MCF 10A (cell line): ENCODE measurements at regions not wholly inside any gene's neighbourhood (a gene's known extent, or its start where the extent isn't known, plus 50 kb on each side); places are given as distances from the start of the nearest gene placed in this dataset.

Experiments used
- BruUV-seq: library from RNA; stranded (reverse); fragments of 400-500 nt; replicated peaks from 2 replicates; lab custom pipeline; 2021; lab: Mats Ljungman, UMichigan
- CTCF ChIA-PET: fragments of 300-600 bp; sonication (Branson Sonifier 250); formaldehyde crosslinking; extraction: SDS; loops from one replicate; lab custom pipeline; 2021; ENCODE audit warnings: antibody characterized with exemption, inconsistent platforms; lab: Yijun Ruan, JAX
- POLR2A ChIA-PET: fragments of 300-600, 350-650 bp; sonication (Branson Sonifier 250); formaldehyde crosslinking; extraction: SDS; loops from one replicate; lab custom pipeline; 2020; ENCODE audit warnings: antibody characterized with exemption, inconsistent platforms; lab: Yijun Ruan, JAX
- DNase-seq: peaks from one replicate; pipeline ENCODE4 v3.0.0-alpha.2; 2018; ENCODE audit not compliant: unreplicated experiment
- H3K27ac Mint-ChIP-seq: one replicate; pipeline ENCODE4 v1.8.0; 2022; ENCODE audit warnings: mild to moderate bottlenecking, low read depth, mixed read lengths; ENCODE audit not compliant: unreplicated experiment
- H3K27me3 Mint-ChIP-seq: one replicate; pipeline ENCODE4 v1.8.0; 2022; ENCODE audit warnings: mixed read lengths; ENCODE audit not compliant: insufficient read depth, unreplicated experiment
- H3K36me3 Mint-ChIP-seq: one replicate; pipeline ENCODE4 v1.8.0; 2022; ENCODE audit warnings: mild to moderate bottlenecking, moderate library complexity, mixed read lengths; ENCODE audit not compliant: insufficient read depth, unreplicated experiment
- H3K4me1 Mint-ChIP-seq: one replicate; pipeline ENCODE4 v1.8.0; 2022; ENCODE audit warnings: mixed read lengths; ENCODE audit not compliant: insufficient read depth, unreplicated experiment
- H3K4me3 Mint-ChIP-seq: one replicate; pipeline ENCODE4 v1.8.0; 2022; ENCODE audit warnings: mild to moderate bottlenecking, moderate library complexity, mixed read lengths; ENCODE audit not compliant: unreplicated experiment
- H3K9me3 Mint-ChIP-seq: one replicate; pipeline ENCODE4 v1.8.0; 2022; ENCODE audit warnings: mixed read lengths; ENCODE audit not compliant: unreplicated experiment
- intact Hi-C: fragments of 100-400 bp; cut with micrococcal nuclease; formaldehyde crosslinking; loops from 2 replicates; pipeline ENCODE4 v1.14.1; 2022
- TF ChIP-seq, protein P1 (sequence below): fragments of 200-600 bp; IDR thresholded peaks from one replicate; pipeline ENCODE4 v1.8.0; 2022; ENCODE audit warnings: antibody characterized with exemption, mild to moderate bottlenecking; ENCODE audit not compliant: unreplicated experiment

DNA sequence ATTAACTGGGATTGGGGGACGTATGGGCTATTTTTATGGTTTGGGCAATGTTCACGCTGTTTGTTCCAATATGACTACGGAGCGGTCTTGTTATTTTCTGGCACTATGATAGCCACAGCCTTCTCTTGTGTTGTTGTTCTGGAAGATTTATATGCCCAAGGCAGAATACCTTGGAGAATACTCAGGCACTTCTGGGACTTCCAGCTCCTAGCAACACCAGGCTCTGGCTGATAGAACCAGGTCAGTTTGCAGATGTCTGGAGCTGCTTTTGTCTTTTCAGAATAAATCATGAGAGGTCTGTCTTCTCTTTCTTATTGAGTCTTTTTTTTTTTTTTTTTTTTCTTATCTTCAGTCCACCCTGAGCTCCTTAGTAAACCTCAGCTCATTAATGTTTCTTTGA is 262.5 kb downstream of the MED10 start:
- no TSS peak for BruUV-seq
- peaks cover 4% of the 10 kb centered on the region for H3K27me3 Mint-ChIP-seq
- no peaks in the 10 kb centered on the region for H3K36me3 Mint-ChIP-seq
- CTCF ChIA-PET, result interaction anchor here (0.6 to 0.9 kb wide), 2 partner anchors 106 to 110 kb away, joined by 3 to 5 read pairs; no protein-coding TSS in a partner anchor
- H3K9me3 Mint-ChIP-seq, result no peaks in the 10 kb centered on the region
- DNase-seq, result no peak
- TF ChIP-seq, protein P1, sequence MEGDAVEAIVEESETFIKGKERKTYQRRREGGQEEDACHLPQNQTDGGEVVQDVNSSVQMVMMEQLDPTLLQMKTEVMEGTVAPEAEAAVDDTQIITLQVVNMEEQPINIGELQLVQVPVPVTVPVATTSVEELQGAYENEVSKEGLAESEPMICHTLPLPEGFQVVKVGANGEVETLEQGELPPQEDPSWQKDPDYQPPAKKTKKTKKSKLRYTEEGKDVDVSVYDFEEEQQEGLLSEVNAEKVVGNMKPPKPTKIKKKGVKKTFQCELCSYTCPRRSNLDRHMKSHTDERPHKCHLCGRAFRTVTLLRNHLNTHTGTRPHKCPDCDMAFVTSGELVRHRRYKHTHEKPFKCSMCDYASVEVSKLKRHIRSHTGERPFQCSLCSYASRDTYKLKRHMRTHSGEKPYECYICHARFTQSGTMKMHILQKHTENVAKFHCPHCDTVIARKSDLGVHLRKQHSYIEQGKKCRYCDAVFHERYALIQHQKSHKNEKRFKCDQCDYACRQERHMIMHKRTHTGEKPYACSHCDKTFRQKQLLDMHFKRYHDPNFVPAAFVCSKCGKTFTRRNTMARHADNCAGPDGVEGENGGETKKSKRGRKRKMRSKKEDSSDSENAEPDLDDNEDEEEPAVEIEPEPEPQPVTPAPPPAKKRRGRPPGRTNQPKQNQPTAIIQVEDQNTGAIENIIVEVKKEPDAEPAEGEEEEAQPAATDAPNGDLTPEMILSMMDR, result no peak
- intact Hi-C loops, result no loop called here
- no peak overlapping the region for H3K27ac Mint-ChIP-seq
- POLR2A ChIA-PET, result no interaction called here
- no peaks in the 10 kb centered on the region for H3K4me1 Mint-ChIP-seq
- no peak overlapping the region for H3K4me3 Mint-ChIP-seq

DNA sequence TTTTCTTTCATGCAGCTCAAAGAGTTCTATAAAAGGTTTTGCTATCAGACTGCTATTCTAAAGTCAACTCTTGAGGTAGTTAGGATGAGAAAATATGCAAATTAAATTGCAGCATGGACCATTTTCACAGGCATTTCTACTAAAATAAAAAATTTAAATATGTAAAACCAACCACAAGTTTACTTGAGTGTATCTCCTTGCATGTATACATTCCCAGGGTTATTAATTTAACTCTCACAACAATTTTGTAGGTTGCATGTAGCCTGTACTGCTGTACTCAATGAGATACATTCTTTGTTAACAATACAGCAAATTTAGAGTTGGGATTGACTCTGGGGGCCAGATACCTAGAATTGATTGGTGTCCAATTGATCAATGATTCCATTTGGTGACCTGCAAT is 265.8 kb downstream of the MED10 start:
- DNase-seq, result no peak
- ChIA-PET POLR2A (no interaction called here), CTCF (no interaction called here)
- Mint-ChIP-seq H3K4me3 (no peak overlapping the region), H3K9me3 (no peaks in the 10 kb centered on the region), H3K27me3 (no peaks in the 10 kb centered on the region), H3K4me1 (no peaks in the 10 kb centered on the region), H3K36me3 (no peaks in the 10 kb centered on the region), H3K27ac (no peak overlapping the region)
- no TSS peak for BruUV-seq
- TF ChIP-seq, protein P1, result no peak
- intact Hi-C loops, result no loop called here

DNA sequence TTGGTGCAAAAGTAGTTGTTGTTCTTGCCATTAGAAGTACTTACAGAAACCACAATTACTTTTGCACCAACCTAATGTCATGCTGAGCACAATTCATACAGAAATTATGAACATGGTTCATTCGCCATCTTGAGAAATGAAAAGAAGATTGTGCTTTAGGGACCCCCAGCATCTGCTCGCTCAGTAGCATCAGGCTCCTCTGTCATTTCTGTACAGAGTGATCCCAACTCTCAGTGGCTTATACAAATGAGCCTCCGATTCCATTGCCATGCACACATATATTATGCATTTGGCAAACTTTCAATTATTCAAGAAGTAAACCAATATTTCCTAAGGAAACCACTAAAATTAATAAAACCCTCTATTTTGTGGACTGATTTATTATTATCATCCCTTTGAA is 266.2 kb downstream of the MED10 start:
- CTCF ChIA-PET, result no interaction called here
- Mint-ChIP-seq H3K9me3 (no peaks in the 10 kb centered on the region), H3K27me3 (no peaks in the 10 kb centered on the region), H3K4me3 (no peak overlapping the region), H3K4me1 (no peaks in the 10 kb centered on the region), H3K36me3 (no peaks in the 10 kb centered on the region), H3K27ac (no peak overlapping the region)
- no peak for DNase-seq
- POLR2A ChIA-PET, result no interaction called here
- TF ChIP-seq, protein P1, result no peak
- intact Hi-C loops, result no loop called here
- BruUV-seq, result no TSS peak

DNA sequence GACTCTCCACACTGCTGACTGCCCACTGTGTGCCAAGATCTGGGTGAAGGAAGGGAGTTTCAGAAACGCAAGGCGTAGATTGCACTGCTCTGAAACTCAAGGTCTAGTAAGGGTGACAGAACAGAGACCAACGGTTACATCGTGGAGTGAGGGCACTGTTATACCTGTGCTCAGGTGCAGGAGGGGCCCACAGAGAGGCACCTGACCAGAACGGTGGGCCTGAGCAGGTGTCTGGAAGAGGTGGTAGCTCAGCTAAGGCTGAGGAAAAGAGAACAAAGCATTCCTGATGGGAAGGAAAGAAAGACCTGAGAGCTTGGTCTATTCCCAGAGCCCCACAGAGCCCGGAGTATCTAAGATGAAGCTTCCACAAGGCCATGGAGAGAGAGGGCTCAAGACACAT is 267.2 kb downstream of the MED10 start:
- Mint-ChIP-seq H3K9me3 (no peaks in the 10 kb centered on the region), H3K27ac (no peak overlapping the region), H3K4me1 (no peaks in the 10 kb centered on the region), H3K36me3 (no peaks in the 10 kb centered on the region), H3K27me3 (no peaks in the 10 kb centered on the region), H3K4me3 (no peak overlapping the region)
- CTCF ChIA-PET, result no interaction called here
- BruUV-seq, result no TSS peak
- POLR2A ChIA-PET, result no interaction called here
- intact Hi-C loops, result no loop called here
- DNase-seq, result no peak
- TF ChIP-seq, protein P1, result no peak
